ENCODE measurements at regions not wholly inside any gene's neighbourhood (a gene's known extent, or its start where the extent isn't known, plus 50 kb on each side); places are given as distances from the start of the nearest gene placed in this dataset. TPM values are rescaled to one million over a fixed set of nuclear protein-coding genes. Genes with fewer than 3 reads are reported as not detected.

DNA sequence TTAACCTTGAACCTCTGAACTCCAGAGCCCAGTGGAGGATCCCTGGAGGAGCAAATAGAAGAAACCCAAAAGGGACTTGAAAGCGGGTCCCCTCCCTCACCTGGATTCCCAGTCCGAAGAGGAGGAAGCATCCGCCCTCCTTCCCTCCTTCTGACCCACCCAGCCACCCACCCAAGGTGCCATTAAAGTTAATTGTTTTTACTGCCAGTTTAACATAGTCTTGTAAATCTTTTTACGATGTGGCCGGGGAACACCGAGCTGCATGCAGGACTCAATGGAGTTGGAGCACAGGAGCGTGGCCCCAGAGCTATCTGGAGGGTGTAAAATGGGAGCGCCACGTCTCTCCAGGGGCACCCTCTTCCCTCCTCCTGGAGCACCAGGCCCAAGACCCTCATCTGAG is 49.9 kb upstream of the TBX3 start:
- peaks cover 14% of the 10 kb centered on the region for H3K27me3 Mint-ChIP-seq (ENCODE audit: insufficient read depth, low read depth)
- H3K27ac Mint-ChIP-seq: no peak overlapping the region
- H3K9me3 Mint-ChIP-seq: peaks cover 9% of the 10 kb centered on the region
- Histone ChIP-seq H3K4me2 (no peak overlapping the region), H3K4me1 (peaks cover 8% of the 10 kb centered on the region), H3K27ac (no peak overlapping the region), H3F3A (ENCODE audit: low read depth) (peaks cover 4% of the 10 kb centered on the region), H3K4me3 (no peak overlapping the region), H3K79me2 (ENCODE audit: low read depth) (no peaks in the 10 kb centered on the region), H2AFZ (replicated peaks) (no peak overlapping the region), H3K9ac (no peak overlapping the region), H3K9me3 (ENCODE audit: low read depth) (no peaks in the 10 kb centered on the region), H3K36me3 (no peaks in the 10 kb centered on the region), H4K20me1 (ENCODE audit: low read depth) (no peaks in the 10 kb centered on the region), H3K27me3 (peaks cover 56% of the 10 kb centered on the region)
- no peaks in the 10 kb centered on the region for H3K36me3 Mint-ChIP-seq
- H3K4me1 Mint-ChIP-seq: no peaks in the 10 kb centered on the region
- H3K4me3 Mint-ChIP-seq: no peak overlapping the region
- TF ChIP-seq EZH2phosphoT487 (IDR thresholded peaks at IDR 0.05) (no peak), EZH2 (IDR thresholded peaks at IDR 0.05) (no peak)
- TF ChIP-seq, protein P1, sequence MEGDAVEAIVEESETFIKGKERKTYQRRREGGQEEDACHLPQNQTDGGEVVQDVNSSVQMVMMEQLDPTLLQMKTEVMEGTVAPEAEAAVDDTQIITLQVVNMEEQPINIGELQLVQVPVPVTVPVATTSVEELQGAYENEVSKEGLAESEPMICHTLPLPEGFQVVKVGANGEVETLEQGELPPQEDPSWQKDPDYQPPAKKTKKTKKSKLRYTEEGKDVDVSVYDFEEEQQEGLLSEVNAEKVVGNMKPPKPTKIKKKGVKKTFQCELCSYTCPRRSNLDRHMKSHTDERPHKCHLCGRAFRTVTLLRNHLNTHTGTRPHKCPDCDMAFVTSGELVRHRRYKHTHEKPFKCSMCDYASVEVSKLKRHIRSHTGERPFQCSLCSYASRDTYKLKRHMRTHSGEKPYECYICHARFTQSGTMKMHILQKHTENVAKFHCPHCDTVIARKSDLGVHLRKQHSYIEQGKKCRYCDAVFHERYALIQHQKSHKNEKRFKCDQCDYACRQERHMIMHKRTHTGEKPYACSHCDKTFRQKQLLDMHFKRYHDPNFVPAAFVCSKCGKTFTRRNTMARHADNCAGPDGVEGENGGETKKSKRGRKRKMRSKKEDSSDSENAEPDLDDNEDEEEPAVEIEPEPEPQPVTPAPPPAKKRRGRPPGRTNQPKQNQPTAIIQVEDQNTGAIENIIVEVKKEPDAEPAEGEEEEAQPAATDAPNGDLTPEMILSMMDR (IDR thresholded peaks at IDR 0.05): no peak
- no peak for DNase-seq (ENCODE audit: low spot score)

Small RNA genes lying in the stretch of these regions (small RNA-seq; reads per million reads assigned to genes)
- not detected for gene AC009804.1
- not detected for gene RF00275
- not detected for gene RF00443
- not detected for gene RN7SL865P
